Immature natural killer cell (primary cell): ENCODE measurements at regions not wholly inside any gene's neighbourhood (a gene's known extent, or its start where the extent isn't known, plus 50 kb on each side); places are given as distances from the start of the nearest gene placed in this dataset.

Source experiments
- DNase-seq, 3 donors: peaks; one replicate each; pipeline ENCODE4 v3.0.0; 2022; ENCODE audit warnings: mixed read lengths in 1 of 3
- H3K27ac Mint-ChIP-seq, 6 donors: one replicate each; pipeline ENCODE4 v1.8.0; 2020; ENCODE audit warnings: mixed read lengths in 6 of 6, mild to moderate bottlenecking in 5 of 6, inconsistent platforms in 4 of 6, moderate library complexity in 3 of 6
- H3K27me3 Mint-ChIP-seq, 3 donors: one replicate each; pipeline ENCODE4 v1.8.0; 2020 to 2021; ENCODE audit warnings: low read depth in 3 of 3, mild to moderate bottlenecking in 3 of 3, mixed read lengths in 3 of 3, moderate library complexity in 3 of 3, inconsistent platforms in 1 of 3
- H3K36me3 Mint-ChIP-seq, 3 donors: one replicate each; pipeline ENCODE4 v1.8.0; 2020; ENCODE audit warnings: mixed read lengths in 3 of 3, inconsistent platforms in 2 of 3, mild to moderate bottlenecking in 2 of 3
- H3K4me1 Mint-ChIP-seq, 2 donors: one replicate each; pipeline ENCODE4 v1.8.0; 2020; ENCODE audit warnings: inconsistent platforms in 2 of 2, mild to moderate bottlenecking in 2 of 2, mixed read lengths in 2 of 2, moderate library complexity in 1 of 2
- H3K4me3 Mint-ChIP-seq, 5 donors: one replicate each; pipeline ENCODE4 v1.8.0; 2020; ENCODE audit warnings: mild to moderate bottlenecking in 5 of 5, mixed read lengths in 5 of 5, inconsistent platforms in 3 of 5, moderate library complexity in 3 of 5
- H3K9me3 Mint-ChIP-seq, 6 donors: one replicate each; pipeline ENCODE4 v1.8.0; 2020; ENCODE audit warnings: mild to moderate bottlenecking in 6 of 6, mixed read lengths in 6 of 6, inconsistent platforms in 4 of 6, moderate library complexity in 3 of 6

GRCh38 chr11:82586581-82586980 is 147.1 kb downstream of the FAM181B start:
- DNase-seq = no peak
- H3K36me3 Mint-ChIP-seq = no peaks in the 10 kb centered on the region
- H3K27ac Mint-ChIP-seq = no peak overlapping the region
- H3K4me3 Mint-ChIP-seq = no peak overlapping the region
- peaks cover 0 to 3% (median 0%) of the 10 kb centered on the region in 3 donors for H3K27me3 Mint-ChIP-seq
- H3K4me1 Mint-ChIP-seq = no peaks in the 10 kb centered on the region
- H3K9me3 Mint-ChIP-seq = peaks cover 0 to 11% (median 6%) of the 10 kb centered on the region in 6 donors

- Mint-ChIP-seq H3K4me1 (no peaks in the 10 kb centered on the region), H3K4me3 (no peak overlapping the region), H3K36me3 (no peaks in the 10 kb centered on the region), H3K9me3 (peaks cover 1 to 10% (median 7%) of the 10 kb centered on the region in 6 donors), H3K27ac (no peak overlapping the region), H3K27me3 (no peaks in the 10 kb centered on the region)
- no peak for DNase-seq
Measured at GRCh38 chr11:82577246-82577645, 156.4 kb downstream of the FAM181B start.

- Mint-ChIP-seq H3K27ac (no peak overlapping the region), H3K9me3 (peaks cover 0 to 33% (median 2%) of the 10 kb centered on the region in 6 donors), H3K4me3 (no peak overlapping the region), H3K36me3 (no peaks in the 10 kb centered on the region), H3K4me1 (no peaks in the 10 kb centered on the region), H3K27me3 (no peaks in the 10 kb centered on the region)
- DNase-seq = no peak
Measured at GRCh38 chr11:82560836-82561235, 172.8 kb downstream of the FAM181B start.

GRCh38 chr11:82559609-82560008 is 174.1 kb downstream of the FAM181B start:
- no peak for DNase-seq
- Mint-ChIP-seq H3K4me3 (no peak overlapping the region), H3K4me1 (no peaks in the 10 kb centered on the region), H3K36me3 (no peaks in the 10 kb centered on the region), H3K27ac (no peak overlapping the region), H3K27me3 (no peaks in the 10 kb centered on the region), H3K9me3 (peaks cover 0 to 33% (median 3%) of the 10 kb centered on the region in 6 donors)

GRCh38 chr11:82557274-82557673 is 176.4 kb downstream of the FAM181B start:
- Mint-ChIP-seq H3K27ac (no peak overlapping the region), H3K36me3 (no peaks in the 10 kb centered on the region), H3K27me3 (no peaks in the 10 kb centered on the region), H3K4me3 (no peak overlapping the region), H3K9me3 (peaks cover 0 to 37% (median 3%) of the 10 kb centered on the region in 6 donors), H3K4me1 (no peaks in the 10 kb centered on the region)
- DNase-seq = no peak

- H3K36me3 Mint-ChIP-seq = no peaks in the 10 kb centered on the region
- DNase-seq = no peak
- H3K27me3 Mint-ChIP-seq = no peaks in the 10 kb centered on the region
- no peak overlapping the region for H3K4me3 Mint-ChIP-seq
- H3K4me1 Mint-ChIP-seq = no peaks in the 10 kb centered on the region
- H3K9me3 Mint-ChIP-seq = peaks cover 0 to 33% (median 2%) of the 10 kb centered on the region in 6 donors
- no peak overlapping the region for H3K27ac Mint-ChIP-seq
Measured at GRCh38 chr11:82556210-82556609, 177.5 kb downstream of the FAM181B start.

GRCh38 chr11:82546661-82547557 is 186.8 kb downstream of the FAM181B start:
- H3K27ac Mint-ChIP-seq = no peak overlapping the region
- H3K4me3 Mint-ChIP-seq = no peak overlapping the region
- peaks cover 1 to 16% (median 8%) of the 10 kb centered on the region in 6 donors for H3K9me3 Mint-ChIP-seq

GRCh38 chr11:82539669-82540068 is 194.0 kb downstream of the FAM181B start:
- Mint-ChIP-seq H3K27me3 (peaks cover 0 to 4% (median 0%) of the 10 kb centered on the region in 3 donors), H3K4me3 (no peak overlapping the region), H3K27ac (no peak overlapping the region), H3K36me3 (no peaks in the 10 kb centered on the region), H3K4me1 (no peaks in the 10 kb centered on the region), H3K9me3 (peaks cover 0 to 10% (median 5%) of the 10 kb centered on the region in 6 donors)
- no peak for DNase-seq

More at GRCh38 chr11:82546661-82547557, 186.8 kb downstream of the FAM181B start:
- no peak for DNase-seq
- Mint-ChIP-seq H3K36me3 (no peaks in the 10 kb centered on the region), H3K27me3 (peaks cover 0 to 4% (median 1%) of the 10 kb centered on the region in 3 donors), H3K4me1 (no peaks in the 10 kb centered on the region)

GRCh38 chr11:82536706-82537105 is 197.0 kb downstream of the FAM181B start:
- Mint-ChIP-seq H3K4me1 (no peaks in the 10 kb centered on the region), H3K9me3 (peaks cover 0 to 7% (median 4%) of the 10 kb centered on the region in 6 donors), H3K27me3 (peaks cover 0 to 4% (median 0%) of the 10 kb centered on the region in 3 donors), H3K27ac (no peak overlapping the region), H3K4me3 (no peak overlapping the region), H3K36me3 (no peaks in the 10 kb centered on the region)
- no peak for DNase-seq

GRCh38 chr11:82533628-82534327 is 199.9 kb downstream of the FAM181B start:
- Mint-ChIP-seq H3K27me3 (peaks cover 0 to 4% (median 1%) of the 10 kb centered on the region in 3 donors), H3K4me1 (no peaks in the 10 kb centered on the region)

GRCh38 chr11:82529936-82530335 is 203.7 kb downstream of the FAM181B start:
- Mint-ChIP-seq H3K27ac (no peak overlapping the region), H3K4me3 (no peak overlapping the region), H3K27me3 (peaks cover 0 to 1% (median 0%) of the 10 kb centered on the region in 3 donors), H3K4me1 (no peaks in the 10 kb centered on the region), H3K36me3 (no peaks in the 10 kb centered on the region), H3K9me3 (peaks cover 0 to 10% (median 3%) of the 10 kb centered on the region in 6 donors)
- DNase-seq = no peak

More at GRCh38 chr11:82533628-82534327, 199.9 kb downstream of the FAM181B start:
- H3K4me3 Mint-ChIP-seq = no peak overlapping the region
- no peak overlapping the region for H3K27ac Mint-ChIP-seq
- H3K9me3 Mint-ChIP-seq = peaks cover 0 to 7% (median 4%) of the 10 kb centered on the region in 6 donors
- no peaks in the 10 kb centered on the region for H3K36me3 Mint-ChIP-seq
- DNase-seq = no peak

- Mint-ChIP-seq H3K9me3 (peaks cover 0 to 14% (median 10%) of the 10 kb centered on the region in 6 donors), H3K36me3 (no peaks in the 10 kb centered on the region), H3K4me1 (no peaks in the 10 kb centered on the region), H3K4me3 (no peak overlapping the region), H3K27me3 (peaks cover 0 to 2% (median 1%) of the 10 kb centered on the region in 3 donors), H3K27ac (no peak overlapping the region)
- no peak for DNase-seq
Measured at GRCh38 chr11:82527081-82527584, 206.5 kb downstream of the FAM181B start.

- Mint-ChIP-seq H3K36me3 (no peaks in the 10 kb centered on the region), H3K9me3 (peaks cover 4 to 22% (median 13%) of the 10 kb centered on the region in 6 donors), H3K4me1 (no peaks in the 10 kb centered on the region), H3K27ac (no peak overlapping the region), H3K4me3 (no peak overlapping the region), H3K27me3 (peaks cover 0 to 2% (median 2%) of the 10 kb centered on the region in 3 donors)
- DNase-seq = no peak
Measured at GRCh38 chr11:82523141-82523540, 210.5 kb downstream of the FAM181B start.

GRCh38 chr11:82521427-82521826 is 212.2 kb downstream of the FAM181B start:
- no peaks in the 10 kb centered on the region for H3K4me1 Mint-ChIP-seq
- peaks cover 4 to 19% (median 12%) of the 10 kb centered on the region in 6 donors for H3K9me3 Mint-ChIP-seq
- H3K27ac Mint-ChIP-seq = no peak overlapping the region
- peaks cover 0 to 2% (median 2%) of the 10 kb centered on the region in 3 donors for H3K27me3 Mint-ChIP-seq
- no peak overlapping the region for H3K4me3 Mint-ChIP-seq
- H3K36me3 Mint-ChIP-seq = no peaks in the 10 kb centered on the region
- DNase-seq = no peak
